Left lung (tissue), 4 donors: ENCODE measurements at regions not wholly inside any gene's neighbourhood (a gene's known extent, or its start where the extent isn't known, plus 50 kb on each side); places are given as distances from the start of the nearest gene placed in this dataset.

Source experiments
- ATAC-seq: fragments of 200-7000 bp; cut with Tn5 transposase; one replicate; pipeline ENCODE4 v1.9.1; 2020; ENCODE audit warnings: moderate library complexity
- DNase-seq, 4 donors: peaks; one replicate each; pipeline ENCODE4 v3.0.0-alpha.2; 2013 to 2020
- H3K27ac ChIP-seq, 2 donors: fragments of 200-600 bp; sonication (generic) in 1 of 2; one replicate each; pipeline versions ENCODE4 v1.5.0 to v1.8.0; 2020 to 2021
- H3K27me3 ChIP-seq, 2 donors: fragments of 200-600 bp; sonication (generic) in 1 of 2; one replicate each; pipeline versions ENCODE4 v1.5.0 to v1.8.0; 2020 to 2021
- H3K36me3 ChIP-seq, 2 donors: fragments of 200-600 bp; sonication (generic) in 1 of 2; one replicate each; pipeline versions ENCODE4 v1.5.0 to v1.8.0; 2020 to 2021
- H3K4me1 ChIP-seq, 2 donors: fragments of 200-600 bp; one replicate each; pipeline ENCODE4 v1.8.0; 2021
- H3K4me3 ChIP-seq, 2 donors: fragments of 200-600 bp; sonication (generic) in 1 of 2; one replicate each; pipeline versions ENCODE4 v1.5.0 to v1.8.0; 2020 to 2021; ENCODE audit warnings: mild to moderate bottlenecking in 1 of 2
- H3K9me3 ChIP-seq, 2 donors: fragments of 200-600 bp; sonication (generic) in 1 of 2; one replicate each; pipeline versions ENCODE4 v1.5.0 to v1.8.0; 2020 to 2021
- intact Hi-C, 2 donors: fragments of 100-400 bp; cut with DNase I; formaldehyde crosslinking; loops; one replicate each; pipeline versions ENCODE4 v1.11.2 to v1.14.2; 2022
- TF ChIP-seq, protein P1 (sequence below), 2 donors: fragments of 200-600 bp; sonication (generic) in 1 of 2; IDR thresholded peaks; one replicate each; pipeline versions ENCODE4 v1.5.0 to v1.8.0; 2021; ENCODE audit warnings: antibody characterized with exemption in 2 of 2
- donor health status: DM: no; HTN: yes; CAD: no.
- donor health status: DM: no; HTN: no; CAD: no.

DNA sequence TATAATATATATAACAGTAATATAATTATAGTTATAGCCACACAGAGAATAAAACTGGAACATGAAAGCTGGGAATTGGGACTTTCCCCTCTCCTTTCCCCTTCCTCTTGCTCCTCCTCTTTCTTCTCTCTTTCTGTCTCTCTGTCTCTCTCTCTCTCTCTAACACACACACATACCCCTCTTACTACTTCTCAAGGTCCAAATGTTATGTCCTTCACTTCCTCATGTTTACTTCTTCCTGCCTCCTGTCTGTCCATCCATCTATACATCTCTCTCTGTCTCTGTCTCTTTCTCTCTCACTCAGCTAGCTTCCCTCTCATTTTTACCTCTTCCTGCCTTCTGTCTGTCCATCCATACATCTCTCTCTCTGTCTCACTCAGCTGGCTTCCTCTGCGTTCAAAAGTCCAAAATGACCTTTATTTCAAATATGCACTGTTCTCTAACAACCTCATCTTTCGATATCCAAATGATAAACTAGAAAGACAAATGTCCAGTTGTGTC is 261.1 kb downstream of the SIPA1L2 start:
- H3K27me3 ChIP-seq: no peaks in the 10 kb centered on the region
- H3K27ac ChIP-seq: no peak overlapping the region
- no peaks in the 10 kb centered on the region for H3K36me3 ChIP-seq
- no peak overlapping the region for H3K4me3 ChIP-seq
- ATAC-seq (no peak), DNase-seq (no peak)
- intact Hi-C loops: no loop called here
- TF ChIP-seq, protein P1, sequence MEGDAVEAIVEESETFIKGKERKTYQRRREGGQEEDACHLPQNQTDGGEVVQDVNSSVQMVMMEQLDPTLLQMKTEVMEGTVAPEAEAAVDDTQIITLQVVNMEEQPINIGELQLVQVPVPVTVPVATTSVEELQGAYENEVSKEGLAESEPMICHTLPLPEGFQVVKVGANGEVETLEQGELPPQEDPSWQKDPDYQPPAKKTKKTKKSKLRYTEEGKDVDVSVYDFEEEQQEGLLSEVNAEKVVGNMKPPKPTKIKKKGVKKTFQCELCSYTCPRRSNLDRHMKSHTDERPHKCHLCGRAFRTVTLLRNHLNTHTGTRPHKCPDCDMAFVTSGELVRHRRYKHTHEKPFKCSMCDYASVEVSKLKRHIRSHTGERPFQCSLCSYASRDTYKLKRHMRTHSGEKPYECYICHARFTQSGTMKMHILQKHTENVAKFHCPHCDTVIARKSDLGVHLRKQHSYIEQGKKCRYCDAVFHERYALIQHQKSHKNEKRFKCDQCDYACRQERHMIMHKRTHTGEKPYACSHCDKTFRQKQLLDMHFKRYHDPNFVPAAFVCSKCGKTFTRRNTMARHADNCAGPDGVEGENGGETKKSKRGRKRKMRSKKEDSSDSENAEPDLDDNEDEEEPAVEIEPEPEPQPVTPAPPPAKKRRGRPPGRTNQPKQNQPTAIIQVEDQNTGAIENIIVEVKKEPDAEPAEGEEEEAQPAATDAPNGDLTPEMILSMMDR (IDR thresholded peaks at IDR 0.05): no peak
- H3K4me1 ChIP-seq: no peaks in the 10 kb centered on the region
- H3K9me3 ChIP-seq: no peaks in the 10 kb centered on the region

DNA sequence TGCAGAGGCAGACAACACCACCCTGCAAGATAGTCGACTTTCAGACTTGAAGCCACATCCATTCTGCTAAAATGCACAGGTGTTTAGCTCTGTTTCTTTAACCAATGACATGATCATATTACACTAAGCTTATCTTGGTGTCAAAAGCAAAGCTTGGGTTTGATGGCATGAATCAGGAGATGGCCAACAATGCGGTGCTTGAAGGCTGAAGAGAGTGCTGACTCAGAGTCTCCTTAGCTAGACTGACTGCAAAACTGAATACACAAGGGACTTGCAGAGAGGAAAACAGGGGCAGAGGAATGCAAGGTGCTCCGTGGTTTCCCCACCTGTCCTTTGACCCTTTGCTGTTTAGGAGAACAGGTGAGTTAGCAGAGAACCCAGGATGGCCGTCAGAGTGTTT is 262.6 kb downstream of the SIPA1L2 start:
- H3K4me1 ChIP-seq: no peaks in the 10 kb centered on the region
- intact Hi-C loops: no loop called here
- no peaks in the 10 kb centered on the region for H3K36me3 ChIP-seq
- ATAC-seq: peak; percentile 44
- DNase-seq: no peak
- H3K4me3 ChIP-seq: no peak overlapping the region
- H3K9me3 ChIP-seq: no peaks in the 10 kb centered on the region
- no peaks in the 10 kb centered on the region for H3K27me3 ChIP-seq
- H3K27ac ChIP-seq: no peak overlapping the region
- TF ChIP-seq, protein P1 (IDR thresholded peaks at IDR 0.05): no peak

DNA sequence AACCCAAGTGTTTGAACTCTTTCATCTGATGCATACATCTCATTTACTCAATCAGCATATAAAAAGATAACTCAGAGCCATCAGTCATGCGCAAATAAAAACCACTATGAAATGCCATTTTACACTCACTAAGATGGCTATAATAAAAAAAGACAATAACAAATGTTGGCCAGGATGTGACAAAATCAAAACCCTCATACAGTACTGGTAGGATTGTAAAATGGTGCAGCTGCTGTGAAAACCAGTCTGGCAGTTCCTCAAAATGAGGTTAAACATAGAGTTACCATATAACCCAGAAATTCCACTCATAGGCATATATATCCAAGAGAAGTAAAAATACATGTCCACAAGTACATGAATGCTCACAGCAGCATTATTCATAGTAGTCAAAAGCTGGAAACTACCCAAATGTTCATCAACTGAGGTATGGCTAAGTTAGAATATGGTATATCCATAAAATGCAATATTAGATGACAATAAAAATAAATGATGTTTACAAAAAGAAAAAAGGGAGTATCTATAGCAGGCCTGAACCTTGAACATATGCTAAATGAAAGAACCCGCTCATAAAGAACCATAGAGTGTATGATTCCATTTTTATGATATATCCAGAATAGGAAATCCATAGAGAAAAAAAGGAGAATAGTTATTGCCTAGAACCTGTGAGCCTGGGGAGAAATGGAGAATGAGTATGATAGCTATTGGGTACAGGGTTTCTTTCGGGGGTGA is 265.1 kb downstream of the SIPA1L2 start:
- Histone ChIP-seq H3K9me3 (no peaks in the 10 kb centered on the region), H3K27me3 (no peaks in the 10 kb centered on the region), H3K4me1 (no peaks in the 10 kb centered on the region), H3K27ac (no peak overlapping the region), H3K36me3 (no peaks in the 10 kb centered on the region), H3K4me3 (no peak overlapping the region)
- ATAC-seq (no peak), DNase-seq (no peak)
- intact Hi-C loops: no loop called here
- TF ChIP-seq, protein P1 (IDR thresholded peaks at IDR 0.05): no peak

DNA sequence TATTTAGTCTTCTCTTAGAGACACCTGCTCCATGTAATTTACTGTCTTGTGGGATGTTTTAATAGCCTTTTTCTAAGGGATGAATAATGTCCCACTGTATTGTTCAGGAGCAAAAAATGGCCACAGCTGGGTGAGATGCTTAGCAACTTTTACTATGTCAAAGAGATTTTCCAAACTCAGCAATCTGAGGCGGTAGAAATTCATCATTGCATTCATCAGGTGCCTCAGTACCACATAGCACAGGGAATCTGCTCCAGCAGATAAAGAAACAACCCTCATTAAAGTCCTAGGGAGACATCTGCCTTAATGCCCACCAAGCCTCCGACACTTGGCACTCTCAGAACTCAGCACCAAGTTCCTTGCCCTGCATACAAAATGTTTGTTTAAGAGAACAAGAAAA is 266.9 kb downstream of the SIPA1L2 start:
- TF ChIP-seq, protein P1 (IDR thresholded peaks at IDR 0.05): no peak
- Histone ChIP-seq H3K4me1 (no peaks in the 10 kb centered on the region), H3K27ac (no peak overlapping the region), H3K4me3 (no peak overlapping the region), H3K27me3 (no peaks in the 10 kb centered on the region), H3K36me3 (no peaks in the 10 kb centered on the region), H3K9me3 (no peaks in the 10 kb centered on the region)
- no peak for ATAC-seq
- DNase-seq: no peak
- intact Hi-C loops: no loop called here

DNA sequence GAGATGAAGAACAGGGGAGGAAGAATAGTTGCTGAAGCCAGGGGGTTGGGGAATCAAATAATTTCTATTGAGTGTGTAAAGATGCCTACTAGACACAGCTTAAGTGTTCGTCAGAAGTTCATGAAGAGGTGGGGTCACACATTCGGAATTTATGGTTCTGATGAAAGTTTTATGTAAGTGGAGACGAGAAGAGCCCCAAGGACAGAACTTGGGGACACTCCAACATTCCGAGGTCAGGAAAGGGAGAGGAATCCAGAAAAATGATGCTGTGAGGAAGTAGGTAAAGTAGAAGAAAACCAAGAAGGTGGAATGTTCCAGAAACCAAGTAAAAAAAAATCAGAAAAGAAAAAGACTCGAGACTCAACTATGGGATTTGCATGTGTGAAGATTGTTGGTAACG is 272.5 kb downstream of the SIPA1L2 start:
- Histone ChIP-seq H3K36me3 (no peaks in the 10 kb centered on the region), H3K9me3 (no peaks in the 10 kb centered on the region), H3K4me3 (no peak overlapping the region), H3K27me3 (no peaks in the 10 kb centered on the region), H3K27ac (no peak overlapping the region), H3K4me1 (no peaks in the 10 kb centered on the region)
- ATAC-seq (no peak), DNase-seq (no peak)
- intact Hi-C loops: no loop called here
- TF ChIP-seq, protein P1 (IDR thresholded peaks at IDR 0.05): no peak
